SK-N-SH (cell line): ENCODE measurements at regions not wholly inside any gene's neighbourhood (a gene's known extent, or its start where the extent isn't known, plus 50 kb on each side); places are given as distances from the start of the nearest gene placed in this dataset.

ENCODE experiments used
- CTCF ChIA-PET: fragments of 300-600, 350-600 bp; formaldehyde crosslinking; extraction: SDS; loops from one replicate; lab custom pipeline; 2021; lab: Yijun Ruan, JAX
- POLR2A ChIA-PET: fragments of 350-600 bp; sonication (Branson Sonifier 250); formaldehyde crosslinking; extraction: SDS; loops from one replicate; lab custom pipeline; 2020; ENCODE audit warnings: antibody characterized with exemption, inconsistent platforms; lab: Yijun Ruan, JAX
- DNase-seq: peaks from one replicate; pipeline ENCODE4 v3.0.0; 2012
- H2AFZ ChIP-seq: fragments of 200-600 bp; sonication (generic); 2 replicates; pipeline ENCODE4 v1.8.1; 2016; ENCODE audit warnings: antibody characterized with exemption, mild to moderate bottlenecking, low read depth
- H3F3A ChIP-seq: fragments of 200-600 bp; sonication (generic); replicated peaks from 2 replicates; pipeline ENCODE3; 2016; ENCODE audit warnings: antibody characterized with exemption, mild to moderate bottlenecking; ENCODE audit not compliant: insufficient read depth
- H3K27ac ChIP-seq, 2 experiments: fragments of 200-500 bp in 1 of 2; fragments of 200-600 bp in 1 of 2; sonication (Bioruptor generic) in 1 of 2; sonication (generic), shearing (Covaris generic) in 1 of 2; 2 replicates each; pipeline versions ENCODE4 v1.5.1 to v1.6.1; 2014 to 2016; ENCODE audit warnings: low read depth in 2 of 2, inconsistent platforms in 1 of 2, low read length in 1 of 2, mild to moderate bottlenecking in 1 of 2, mixed read lengths in 1 of 2
- H3K27me3 ChIP-seq: fragments of 200-600 bp; sonication (generic), shearing (Covaris generic); 2 replicates; pipeline ENCODE4 v1.6.1; 2016; ENCODE audit warnings: mixed run types; ENCODE audit not compliant: insufficient read depth
- H3K36me3 ChIP-seq, 2 experiments: fragments of 200-500 bp in 1 of 2; fragments of 200-600 bp in 1 of 2; sonication (Bioruptor generic) in 1 of 2; sonication (generic) in 1 of 2; replicated peaks in 1 of 2; 2 replicates each; pipeline versions ENCODE3 to v1.5.1; 2014 to 2016; ENCODE audit warnings: low read length in 1 of 2, mild to moderate bottlenecking in 1 of 2; ENCODE audit not compliant: insufficient read depth in 2 of 2, control insufficient read depth in 1 of 2
- H3K4me1 ChIP-seq, 2 experiments: fragments of 200-500 bp in 1 of 2; fragments of 200-600 bp in 1 of 2; sonication (Bioruptor generic) in 1 of 2; sonication (generic), shearing (Covaris generic) in 1 of 2; 2 replicates each; pipeline versions ENCODE4 v1.5.1 to v1.6.1; 2014 to 2016; ENCODE audit warnings: low read depth in 1 of 2, low read length in 1 of 2, mixed run types in 1 of 2; ENCODE audit not compliant: insufficient read depth in 2 of 2, control insufficient read depth in 1 of 2
- H3K4me2 ChIP-seq: fragments of 200-600 bp; sonication (generic), shearing (Covaris generic); 2 replicates; pipeline ENCODE4 v1.6.1; 2017; ENCODE audit warnings: mixed run types
- H3K4me3 ChIP-seq, 2 experiments: fragments of 200-500 bp in 1 of 2; fragments of 200-600 bp in 1 of 2; sonication (Bioruptor generic) in 1 of 2; sonication (generic), shearing (Covaris generic) in 1 of 2; 2 replicates each; pipeline versions ENCODE4 v1.5.1 to v1.8.1; 2014 to 2016; ENCODE audit warnings: low read depth in 2 of 2, inconsistent platforms in 1 of 2, low read length in 1 of 2, mild to moderate bottlenecking in 1 of 2, mixed read lengths in 1 of 2, moderate library complexity in 1 of 2
- H3K79me2 ChIP-seq: fragments of 200-600 bp; sonication (generic); 2 replicates; pipeline ENCODE4 v1.8.1; 2017; ENCODE audit warnings: mild to moderate bottlenecking; ENCODE audit not compliant: insufficient read depth
- H3K9ac ChIP-seq: fragments of 200-600 bp; sonication (generic); 2 replicates; pipeline ENCODE4 v1.6.1; 2017; ENCODE audit warnings: mixed run types
- H3K9me2 ChIP-seq: fragments of 200-600 bp; sonication (generic); 2 replicates; pipeline ENCODE4 v1.6.1; 2017; ENCODE audit warnings: mixed run types
- H3K9me3 ChIP-seq: fragments of 200-600 bp; sonication (generic); 2 replicates; pipeline ENCODE4 v1.6.1; 2017; ENCODE audit warnings: mixed run types, mild to moderate bottlenecking, moderate library complexity
- H4K20me1 ChIP-seq: fragments of 200-600 bp; sonication (generic); 2 replicates; pipeline ENCODE4 v1.6.1; 2017; ENCODE audit warnings: mild to moderate bottlenecking, mixed run types; ENCODE audit not compliant: insufficient read depth
- CTCF ChIP-seq: fragments of 200-600 bp; sonication (generic); IDR thresholded peaks from 2 replicates; pipeline ENCODE4 v1.6.1; 2017; ENCODE audit warnings: antibody characterized with exemption, mild to moderate bottlenecking, moderate library complexity
- ELF1 ChIP-seq: IDR thresholded peaks from 2 replicates; pipeline ENCODE4 v1.4.0; 2012
- EP300 ChIP-seq, 2 experiments: IDR thresholded peaks; 2 replicates each; pipeline versions ENCODE4 v1.4.0 to v1.6.1; 2012; ENCODE audit warnings: borderline replicate concordance in 1 of 2, low read depth in 1 of 2, low read length in 1 of 2
- EZH2phosphoT487 ChIP-seq: fragments of 200-600 bp; sonication (generic); IDR thresholded peaks from 2 replicates; pipeline ENCODE4 v1.6.1; 2017; ENCODE audit warnings: low read depth, mixed run types, mild to moderate bottlenecking, antibody characterized with exemption, moderate library complexity, borderline replicate concordance
- FOSL2 ChIP-seq: IDR thresholded peaks from 2 replicates; pipeline ENCODE4 v1.4.0; 2012; ENCODE audit warnings: low read depth, mild to moderate bottlenecking, moderate library complexity, borderline replicate concordance
- FOXJ3 ChIP-seq: sonication (generic); formaldehyde crosslinking; IDR thresholded peaks from 2 replicates; pipeline ENCODE4 v1.5.1; 2020; ENCODE audit warnings: mild to moderate bottlenecking, missing genetic modification reagents
- IRF3 ChIP-seq: fragments of 150-350 bp; IDR thresholded peaks from 2 replicates; pipeline ENCODE4 v1.6.1; 2016; ENCODE audit warnings: mild to moderate bottlenecking, low read depth, low read length
- MAX ChIP-seq: IDR thresholded peaks from 2 replicates; pipeline ENCODE4 v1.4.0; 2012; ENCODE audit warnings: low read depth
- MXI1 ChIP-seq: IDR thresholded peaks from 2 replicates; pipeline ENCODE4 v1.6.1; 2012; ENCODE audit warnings: mild to moderate bottlenecking, low read depth, low read length, improper control_type of control experiment
- NRF1 ChIP-seq: IDR thresholded peaks from 2 replicates; pipeline ENCODE4 v1.6.1; 2012; ENCODE audit warnings: low read depth, mild to moderate bottlenecking, low read length
- POLR2AphosphoS5 ChIP-seq: IDR thresholded peaks from 2 replicates; pipeline ENCODE4 v1.6.1; 2012; ENCODE audit warnings: low read depth, low read length
- RAD21 ChIP-seq: IDR thresholded peaks from 2 replicates; pipeline ENCODE4 v1.6.1; 2012; ENCODE audit warnings: mild to moderate bottlenecking, low read length
- RCOR1 ChIP-seq: fragments of 150-350 bp; IDR thresholded peaks from 2 replicates; pipeline ENCODE4 v1.6.1; 2017; ENCODE audit warnings: antibody characterized with exemption, low read length
- RFX5 ChIP-seq: IDR thresholded peaks from 2 replicates; pipeline ENCODE4 v1.6.1; 2012; ENCODE audit warnings: mild to moderate bottlenecking, improper control_type of control experiment, low read length
- RXRA ChIP-seq: IDR thresholded peaks from 2 replicates; pipeline ENCODE4 v1.4.0; 2012; ENCODE audit warnings: low read depth, mild to moderate bottlenecking, borderline replicate concordance
- SIN3A ChIP-seq: IDR thresholded peaks from 2 replicates; pipeline ENCODE4 v1.6.1; 2012; ENCODE audit warnings: low read depth, mild to moderate bottlenecking, low read length, moderate library complexity, borderline replicate concordance
- SMC3 ChIP-seq: IDR thresholded peaks from 2 replicates; pipeline ENCODE4 v1.6.1; 2012; ENCODE audit warnings: low read depth, low read length, improper control_type of control experiment
- YY1 ChIP-seq: IDR thresholded peaks from 2 replicates; pipeline ENCODE4 v1.4.0; 2012; ENCODE audit warnings: low read depth, mild to moderate bottlenecking
- WGBS: methylation state at CpG from one replicate; pipeline ENCODE4 v1.1.6; 2017; ENCODE audit warnings: low lambda C conversion rate; 5-methylcytosine and 5-hydroxymethylcytosine counted together

- ChIA-PET POLR2A (no interaction called here), CTCF (interaction anchor here (0.9 to 4.3 kb wide), 3 partner anchors 13 to 789 kb away, joined by 3 to 19 read pairs (median 7); no protein-coding TSS in a partner anchor)
- Histone ChIP-seq H3K79me2 (no peaks in the 10 kb centered on the region), H3K27ac (no peak overlapping the region), H3K9me3 (no peaks in the 10 kb centered on the region), H3K9ac (no peak overlapping the region), H3K4me2 (no peak overlapping the region), H4K20me1 (no peaks in the 10 kb centered on the region), H3F3A (no peaks in the 10 kb centered on the region), H3K36me3 (no peaks in the 10 kb centered on the region), H2AFZ (no peak overlapping the region), H3K4me1 (no peaks in the 10 kb centered on the region; a peak in 1 of 4 replicates), H3K9me2 (no peaks in the 10 kb centered on the region), H3K4me3 (no peak overlapping the region), H3K27me3 (no peaks in the 10 kb centered on the region)
- WGBS: 47% methylated on average over 2 of the region's 2 CpGs
- TF ChIP-seq RFX5: no peak
- no peak for TF ChIP-seq ELF1
- no peak for TF ChIP-seq EZH2phosphoT487
- TF ChIP-seq EP300 (IDR thresholded peaks at IDR 0.05; ENCODE audit: borderline replicate concordance in 1 of 2, low read depth in 1 of 2, low read length in 1 of 2): no peak
- TF ChIP-seq YY1: no peak
- no peak for TF ChIP-seq SIN3A
- TF ChIP-seq MXI1: no peak
- TF ChIP-seq NRF1: no peak
- TF ChIP-seq IRF3: no peak
- TF ChIP-seq CTCF: no peak
- TF ChIP-seq MAX: no peak
- no peak for DNase-seq
Observed at GRCh38 chr3:19077388-19077787, 70.9 kb upstream of the KCNH8 start.

- no peaks in the 10 kb centered on the region; a peak in 1 of 4 replicates for H3K4me1 ChIP-seq
- no peak for TF ChIP-seq SMC3
- no peak for TF ChIP-seq RAD21
- TF ChIP-seq YY1: no peak
- TF ChIP-seq RCOR1: no peak
- TF ChIP-seq RXRA: no peak
- no peak for TF ChIP-seq FOXJ3 (CRISPR knock-in tag)
- TF ChIP-seq SIN3A: no peak
- no peak for TF ChIP-seq FOSL2
- no peak for TF ChIP-seq POLR2AphosphoS5
- H3K4me3 ChIP-seq: no peak overlapping the region
- no peaks in the 10 kb centered on the region for H3K9me3 ChIP-seq
- H3K27ac ChIP-seq: no peak overlapping the region
- H4K20me1 ChIP-seq: no peaks in the 10 kb centered on the region
- no peak for DNase-seq
- H3K79me2 ChIP-seq: no peaks in the 10 kb centered on the region
- POLR2A ChIA-PET: no interaction called here
- H2AFZ ChIP-seq: no peak overlapping the region
- H3K4me2 ChIP-seq: no peak overlapping the region
- no CpG with 5 or more reads among the region's 2 CpGs for WGBS
- H3K36me3 ChIP-seq: no peaks in the 10 kb centered on the region
- H3K27me3 ChIP-seq: no peaks in the 10 kb centered on the region
- no peaks in the 10 kb centered on the region for H3K9me2 ChIP-seq
- no peak overlapping the region for H3K9ac ChIP-seq
- H3F3A ChIP-seq: no peaks in the 10 kb centered on the region
- CTCF ChIA-PET: interaction anchor here (4.3 kb wide), 1 partner anchor 11 kb away, joined by 19 read pairs; no protein-coding TSS in a partner anchor
Observed at GRCh38 chr3:19075037-19075436, 73.3 kb upstream of the KCNH8 start.
